Fibroblast of lung (primary cell): ENCODE measurements at regions not wholly inside any gene's neighbourhood (a gene's known extent, or its start where the extent isn't known, plus 50 kb on each side); places are given as distances from the start of the nearest gene placed in this dataset.

ENCODE experiments used
- DNase-seq, 2 donors: peaks; one replicate each; pipeline versions ENCODE4 v3.0.0 to v3.0.0-alpha.2; 2010; ENCODE audit warnings: low read depth in 2 of 2
- H2AFZ ChIP-seq: 2 replicates; pipeline ENCODE4 v1.5.1; 2012; ENCODE audit warnings: low read length, control low read depth, inconsistent platforms
- H3K27ac ChIP-seq: 2 replicates; pipeline ENCODE4 v1.5.1; 2011; ENCODE audit warnings: low read length, control low read depth; ENCODE audit not compliant: insufficient read depth
- H3K27me3 ChIP-seq: 2 replicates; pipeline ENCODE4 v1.5.1; 2011; ENCODE audit warnings: mild to moderate bottlenecking, low read length; ENCODE audit not compliant: control insufficient read depth, insufficient read depth
- H3K36me3 ChIP-seq: 2 replicates; pipeline ENCODE4 v1.5.1; 2011; ENCODE audit warnings: low read length; ENCODE audit not compliant: control insufficient read depth, insufficient read depth
- H3K4me1 ChIP-seq: 2 replicates; pipeline ENCODE4 v1.5.1; 2011; ENCODE audit warnings: low read length; ENCODE audit not compliant: control insufficient read depth, insufficient read depth; ENCODE audit errors: extremely low read depth
- H3K4me2 ChIP-seq: 2 replicates; pipeline ENCODE4 v1.5.1; 2011; ENCODE audit warnings: low read length, control low read depth; ENCODE audit not compliant: insufficient read depth; ENCODE audit errors: extremely low read depth
- H3K4me3 ChIP-seq, 4 experiments: fragments of 200-600 bp in 1 of 4; sonication (generic) in 1 of 4; replicated peaks in 1 of 4; 2 replicates each; pipeline ENCODE4 v1.5.1; 2011 to 2016; ENCODE audit warnings: low read length in 4 of 4, low read depth in 3 of 4, mild to moderate bottlenecking in 3 of 4, control low read depth in 2 of 4, inconsistent platforms in 1 of 4, mixed read lengths in 1 of 4; ENCODE audit not compliant: insufficient read depth in 1 of 4; ENCODE audit errors: control extremely low read depth in 1 of 4
- H3K79me2 ChIP-seq: 2 replicates; pipeline ENCODE4 v1.5.1; 2012; ENCODE audit warnings: mild to moderate bottlenecking, low read length, inconsistent platforms; ENCODE audit not compliant: control insufficient read depth, insufficient read depth
- H3K9ac ChIP-seq: 2 replicates; pipeline ENCODE4 v1.5.1; 2011; ENCODE audit warnings: mild to moderate bottlenecking, low read length, control low read depth; ENCODE audit not compliant: insufficient read depth
- H3K9me3 ChIP-seq: 2 replicates; pipeline ENCODE4 v1.5.1; 2012; ENCODE audit warnings: low read depth, low read length; ENCODE audit not compliant: control insufficient read depth, insufficient read depth
- H4K20me1 ChIP-seq: 2 replicates; pipeline ENCODE4 v1.5.1; 2011; ENCODE audit warnings: low read length; ENCODE audit not compliant: control insufficient read depth, insufficient read depth; ENCODE audit errors: extremely low read depth
- CTCF ChIP-seq, 2 donors: IDR thresholded peaks in 1 of 2; conservative IDR thresholded peaks in 1 of 2; 1 replicate in 1 of 2; 2 replicates in 1 of 2; pipeline ENCODE4 v1.5.1; 2011 to 2012; ENCODE audit warnings: low read length in 2 of 2, control low read depth in 1 of 2, inconsistent platforms in 1 of 2, low read depth in 1 of 2, mild to moderate bottlenecking in 1 of 2
- EZH2 ChIP-seq: IDR thresholded peaks from 2 replicates; pipeline ENCODE4 v1.5.1; 2012; ENCODE audit warnings: low read length, control low read depth, mild to moderate bottlenecking; ENCODE audit errors: missing control alignments

- H3K9me3 ChIP-seq: no peaks in the 10 kb centered on the region
- no peak overlapping the region for H2AFZ ChIP-seq
- peaks cover 3% of the 10 kb centered on the region for H3K27me3 ChIP-seq
- no peaks in the 10 kb centered on the region for H4K20me1 ChIP-seq
- no peaks in the 10 kb centered on the region for H3K79me2 ChIP-seq
- no peak for TF ChIP-seq CTCF (conservative IDR thresholded peaks at IDR 0.05 in 1 of 2, IDR thresholded peaks at IDR 0.05 in 1 of 2; ENCODE audit: low read depth in 1 of 2, low read length in 2 of 2)
- no peak for TF ChIP-seq EZH2
- no peak overlapping the region for H3K9ac ChIP-seq
- H3K4me3 ChIP-seq: no peak overlapping the region
- peak in 1 of 2 donors; percentile 56 for DNase-seq
- no peaks in the 10 kb centered on the region for H3K36me3 ChIP-seq
- no peaks in the 10 kb centered on the region for H3K4me1 ChIP-seq
- H3K4me2 ChIP-seq: no peak overlapping the region
- H3K27ac ChIP-seq: no peak overlapping the region
Measured at GRCh38 chr10:43700306-43700705, 51.6 kb upstream of the ZNF32 start.

GRCh38 chr10:43699516-43699915 lies 50.8 kb upstream of the ZNF32 start:
- no peaks in the 10 kb centered on the region for H3K4me1 ChIP-seq
- TF ChIP-seq CTCF (conservative IDR thresholded peaks at IDR 0.05 in 1 of 2, IDR thresholded peaks at IDR 0.05 in 1 of 2; ENCODE audit: low read depth in 1 of 2, low read length in 2 of 2): no peak
- TF ChIP-seq EZH2: no peak
- DNase-seq: no peak
- H3K4me2 ChIP-seq: no peak overlapping the region
- no peaks in the 10 kb centered on the region for H3K79me2 ChIP-seq
- no peak overlapping the region for H2AFZ ChIP-seq
- no peak overlapping the region for H3K4me3 ChIP-seq
- no peaks in the 10 kb centered on the region for H3K36me3 ChIP-seq
- H3K9me3 ChIP-seq: no peaks in the 10 kb centered on the region
- H3K9ac ChIP-seq: no peak overlapping the region
- H4K20me1 ChIP-seq: no peaks in the 10 kb centered on the region
- H3K27ac ChIP-seq: no peak overlapping the region
- H3K27me3 ChIP-seq: no peaks in the 10 kb centered on the region
